K562 (cell line): ENCODE measurements at regions not wholly inside any gene's neighbourhood (a gene's known extent, or its start where the extent isn't known, plus 50 kb on each side); places are given as distances from the start of the nearest gene placed in this dataset.
"Not testable (repeated sequence)": the region's sequence is repeated elsewhere in the genome, so short reads cannot be mapped to it uniquely, and the experiment has no call there.

Experiments
- ATAC-seq: fragments of 200-7000 bp; cut with Tn5 transposase; 3 replicates; pipeline ENCODE4 v1.9.1; 2020; ENCODE audit warnings: moderate library complexity
- BruUV-seq: library from RNA; stranded (reverse); fragments of 400-500 nt; replicated peaks from 2 replicates; lab custom pipeline; 2021; lab: Mats Ljungman, UMichigan
- CTCF ChIA-PET: fragments of 300-600 bp; formaldehyde crosslinking; extraction: SDS; loops from one replicate; lab custom pipeline; 2021; ENCODE audit warnings: low intra/inter-chr PET ratio; lab: Yijun Ruan, JAX
- POLR2A ChIA-PET: fragments of 300-600, 350-650 bp; sonication (Branson Sonifier 250); formaldehyde crosslinking; extraction: SDS; loops from one replicate; lab custom pipeline; 2021; ENCODE audit warnings: antibody characterized with exemption, inconsistent platforms; lab: Yijun Ruan, JAX
- DNase-seq, 4 experiments: peaks; one replicate each; pipeline versions ENCODE4 v3.0.0 to v3.0.0-alpha.2; 2011 to 2018; ENCODE audit warnings: low spot score in 3 of 4, mixed read lengths in 3 of 4; ENCODE audit errors: extremely low read depth in 1 of 4
- FAIRE-seq: peaks from 2 replicates; lab custom pipeline; 2011; peaks lifted over from hg19 to GRCh38; lab: Jason Lieb, UNC
- H2AFZ ChIP-seq: 2 replicates; pipeline ENCODE4 v1.6.0; 2011; ENCODE audit warnings: low read depth, low read length, control low read depth, inconsistent platforms
- H3K27ac ChIP-seq: fragments of 200-600 bp; 3 replicates; pipeline ENCODE4 v1.8.0; 2011; ENCODE audit warnings: low read depth, mild to moderate bottlenecking, control low read depth, inconsistent platforms, low read length, moderate library complexity, mixed read lengths; ENCODE audit errors: extremely low read depth
- H3K27me3 ChIP-seq, 2 experiments: fragments of 300-600 bp in 1 of 2; 2 replicates in 1 of 2; 3 replicates in 1 of 2; pipeline versions ENCODE4 v1.6.0 to v1.8.0; 2011; ENCODE audit warnings: inconsistent platforms in 2 of 2, low read length in 2 of 2, mild to moderate bottlenecking in 1 of 2, mixed read lengths in 1 of 2, moderate library complexity in 1 of 2; ENCODE audit not compliant: control insufficient read depth in 2 of 2, insufficient read depth in 2 of 2
- H3K36me3 ChIP-seq: fragments of 300-600 bp; 3 replicates; pipeline ENCODE4 v1.8.0; 2011; ENCODE audit warnings: mild to moderate bottlenecking, low read length, inconsistent platforms; ENCODE audit not compliant: control insufficient read depth, insufficient read depth
- H3K4me1 ChIP-seq, 2 experiments: fragments of 200-600 bp in 1 of 2; replicated peaks in 1 of 2; 2 replicates in 1 of 2; 3 replicates in 1 of 2; pipeline versions ENCODE4 v1.5.1 to v1.8.0; 2011; ENCODE audit warnings: inconsistent platforms in 2 of 2, low read length in 2 of 2, mild to moderate bottlenecking in 1 of 2, mixed read lengths in 1 of 2, moderate library complexity in 1 of 2; ENCODE audit not compliant: control insufficient read depth in 2 of 2, insufficient read depth in 2 of 2
- H3K4me2 ChIP-seq: 2 replicates; pipeline ENCODE4 v1.6.1; 2011; ENCODE audit warnings: low read length, control low read depth, inconsistent platforms, mixed read lengths; ENCODE audit not compliant: insufficient read depth
- H3K4me3 ChIP-seq: fragments of 200-600 bp; sonication (generic), shearing (Covaris generic); 2 replicates; pipeline ENCODE4 v1.5.1; 2016; ENCODE audit warnings: control low read depth, inconsistent platforms
- H3K79me2 ChIP-seq: fragments of 200-600 bp; 3 replicates; pipeline ENCODE4 v1.8.0; 2011; ENCODE audit warnings: low read length, inconsistent platforms; ENCODE audit not compliant: control insufficient read depth, insufficient read depth
- H3K9ac ChIP-seq, 2 experiments: 2 replicates each; pipeline versions ENCODE4 v1.6.0 to v1.6.1; 2011; ENCODE audit warnings: low read depth in 2 of 2, low read length in 2 of 2, control low read depth in 1 of 2, inconsistent platforms in 1 of 2, mild to moderate bottlenecking in 1 of 2, mixed read lengths in 1 of 2; ENCODE audit not compliant: insufficient read depth in 1 of 2
- H3K9me1 ChIP-seq: one replicate; pipeline ENCODE4 v1.6.0; 2011; ENCODE audit warnings: inconsistent platforms, mild to moderate bottlenecking, low read length, moderate library complexity; ENCODE audit not compliant: control insufficient read depth, insufficient read depth
- H3K9me3 ChIP-seq: replicated peaks from 2 replicates; pipeline ENCODE4 v1.5.1; 2011; ENCODE audit warnings: low read depth, low read length, inconsistent platforms; ENCODE audit not compliant: control insufficient read depth, insufficient read depth
- H4K20me1 ChIP-seq: replicated peaks from 2 replicates; pipeline ENCODE4 v1.6.1; 2011; ENCODE audit warnings: low read length, inconsistent platforms, mixed read lengths; ENCODE audit not compliant: control insufficient read depth, insufficient read depth
- ERF ChIP-seq: fragments of 450-650 bp; formaldehyde crosslinking; IDR thresholded peaks from 2 replicates; pipeline ENCODE4 v1.4.0; 2020; ENCODE audit warnings: mild to moderate bottlenecking, mixed read lengths
- ETV6 ChIP-seq, 3 experiments: fragments of 150-350 bp in 1 of 3; sonication (generic) in 1 of 3; formaldehyde crosslinking in 1 of 3; IDR thresholded peaks; 2 replicates each; pipeline versions ENCODE4 v1.6.1 to v1.8.0; 2014 to 2022; ENCODE audit warnings: borderline replicate concordance in 2 of 3, low read depth in 2 of 3, antibody characterized with exemption in 1 of 3, low read length in 1 of 3, mild to moderate bottlenecking in 1 of 3, missing genetic modification reagents in 1 of 3
- LARP7 ChIP-seq: fragments of 450-650 bp; IDR thresholded peaks from 2 replicates; pipeline ENCODE4 v1.6.1; 2016
- NRF1 ChIP-seq, 2 experiments: fragments of 450-650 bp; IDR thresholded peaks in 1 of 2; conservative IDR thresholded peaks in 1 of 2; 2 replicates each; pipeline ENCODE4 v1.6.1; 2014; ENCODE audit warnings: mild to moderate bottlenecking in 2 of 2
- POU5F1 ChIP-seq: fragments of 150-350 bp; IDR thresholded peaks from 2 replicates; pipeline ENCODE4 v1.6.1; 2014; ENCODE audit warnings: borderline replicate concordance, low read length, low read depth, mild to moderate bottlenecking; ENCODE audit not compliant: partially characterized antibody
- WGBS: fragments of 100-300 bp; shearing (Covaris generic); methylation state at CpG from one replicate; pipeline ENCODE4 v1.1.6; 2016; ENCODE audit warnings: low coverage, mixed read lengths; ENCODE audit not compliant: insufficient coverage; ENCODE audit errors: missing lambda C conversion rate; 5-methylcytosine and 5-hydroxymethylcytosine counted together
- in situ Hi-C: fragments of 300-500 bp; cut with MboI; formaldehyde crosslinking; loops from 4 replicates; pipeline ENCODE4 v1.15.0; 2018; ENCODE audit warnings: inconsistent platforms, mixed read lengths
- intact Hi-C: fragments of 100-400 bp; cut with micrococcal nuclease; formaldehyde crosslinking; loops from 2 replicates; pipeline ENCODE4 v1.14.2; 2022
- TF ChIP-seq, protein P1 (sequence below): fragments of 450-650 bp; formaldehyde crosslinking; IDR thresholded peaks from 2 replicates; pipeline ENCODE4 v1.4.0; 2020; ENCODE audit warnings: mild to moderate bottlenecking
- TF ChIP-seq, protein P2 (sequence below): fragments of 250-450 bp; sonication (Bioruptor Pico); IDR thresholded peaks from 2 replicates; pipeline ENCODE4 v1.4.0; 2020; ENCODE audit warnings: mild to moderate bottlenecking, moderate library complexity
- TF ChIP-seq, protein P3 (sequence below): fragments of 450-650 bp; IDR thresholded peaks from 2 replicates; pipeline ENCODE4 v1.6.1; 2016; ENCODE audit warnings: missing biosample characterization, missing genetic modification characterization

DNA sequence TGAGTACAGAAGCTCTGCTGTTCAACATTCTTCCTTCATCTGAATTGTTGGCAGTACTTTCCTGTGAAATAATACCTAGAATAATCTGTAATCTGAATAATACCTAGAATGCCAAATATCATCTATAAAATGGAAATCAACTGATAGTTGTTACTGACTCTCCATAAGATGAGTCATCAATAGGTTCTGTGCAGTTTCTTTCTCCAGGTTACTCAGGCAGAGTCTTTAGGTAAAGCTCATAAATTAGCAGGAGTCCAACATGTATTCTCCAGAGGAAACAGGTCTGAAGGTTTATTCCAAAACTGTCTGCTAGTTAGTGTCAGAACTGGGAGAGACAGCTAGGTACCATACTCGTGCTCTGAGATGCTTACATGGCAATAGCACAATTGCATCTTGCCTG is 282.0 kb upstream of the MAP2 start:
- Histone ChIP-seq H3K4me1 (no peaks in the 10 kb centered on the region), H3K9me3 (no peaks in the 10 kb centered on the region), H3K79me2 (no peaks in the 10 kb centered on the region), H3K27ac (no peak overlapping the region), H3K4me3 (no peak overlapping the region), H3K4me2 (no peak overlapping the region), H3K27me3 (no peaks in the 10 kb centered on the region), H3K9ac (no peak overlapping the region), H2AFZ (no peak overlapping the region), H4K20me1 (no peaks in the 10 kb centered on the region), H3K9me1 (no peaks in the 10 kb centered on the region), H3K36me3 (no peaks in the 10 kb centered on the region)
- TF ChIP-seq, protein P1, sequence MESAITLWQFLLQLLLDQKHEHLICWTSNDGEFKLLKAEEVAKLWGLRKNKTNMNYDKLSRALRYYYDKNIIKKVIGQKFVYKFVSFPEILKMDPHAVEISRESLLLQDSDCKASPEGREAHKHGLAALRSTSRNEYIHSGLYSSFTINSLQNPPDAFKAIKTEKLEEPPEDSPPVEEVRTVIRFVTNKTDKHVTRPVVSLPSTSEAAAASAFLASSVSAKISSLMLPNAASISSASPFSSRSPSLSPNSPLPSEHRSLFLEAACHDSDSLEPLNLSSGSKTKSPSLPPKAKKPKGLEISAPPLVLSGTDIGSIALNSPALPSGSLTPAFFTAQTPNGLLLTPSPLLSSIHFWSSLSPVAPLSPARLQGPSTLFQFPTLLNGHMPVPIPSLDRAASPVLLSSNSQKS (CRISPR knock-in tag), result no peak
- no peak for TF ChIP-seq NRF1 (conservative IDR thresholded peaks at IDR 0.05 in 1 of 2, IDR thresholded peaks at IDR 0.05 in 1 of 2)
- no peak for TF ChIP-seq ERF
- no peak for TF ChIP-seq POU5F1
- TF ChIP-seq, protein P2, sequence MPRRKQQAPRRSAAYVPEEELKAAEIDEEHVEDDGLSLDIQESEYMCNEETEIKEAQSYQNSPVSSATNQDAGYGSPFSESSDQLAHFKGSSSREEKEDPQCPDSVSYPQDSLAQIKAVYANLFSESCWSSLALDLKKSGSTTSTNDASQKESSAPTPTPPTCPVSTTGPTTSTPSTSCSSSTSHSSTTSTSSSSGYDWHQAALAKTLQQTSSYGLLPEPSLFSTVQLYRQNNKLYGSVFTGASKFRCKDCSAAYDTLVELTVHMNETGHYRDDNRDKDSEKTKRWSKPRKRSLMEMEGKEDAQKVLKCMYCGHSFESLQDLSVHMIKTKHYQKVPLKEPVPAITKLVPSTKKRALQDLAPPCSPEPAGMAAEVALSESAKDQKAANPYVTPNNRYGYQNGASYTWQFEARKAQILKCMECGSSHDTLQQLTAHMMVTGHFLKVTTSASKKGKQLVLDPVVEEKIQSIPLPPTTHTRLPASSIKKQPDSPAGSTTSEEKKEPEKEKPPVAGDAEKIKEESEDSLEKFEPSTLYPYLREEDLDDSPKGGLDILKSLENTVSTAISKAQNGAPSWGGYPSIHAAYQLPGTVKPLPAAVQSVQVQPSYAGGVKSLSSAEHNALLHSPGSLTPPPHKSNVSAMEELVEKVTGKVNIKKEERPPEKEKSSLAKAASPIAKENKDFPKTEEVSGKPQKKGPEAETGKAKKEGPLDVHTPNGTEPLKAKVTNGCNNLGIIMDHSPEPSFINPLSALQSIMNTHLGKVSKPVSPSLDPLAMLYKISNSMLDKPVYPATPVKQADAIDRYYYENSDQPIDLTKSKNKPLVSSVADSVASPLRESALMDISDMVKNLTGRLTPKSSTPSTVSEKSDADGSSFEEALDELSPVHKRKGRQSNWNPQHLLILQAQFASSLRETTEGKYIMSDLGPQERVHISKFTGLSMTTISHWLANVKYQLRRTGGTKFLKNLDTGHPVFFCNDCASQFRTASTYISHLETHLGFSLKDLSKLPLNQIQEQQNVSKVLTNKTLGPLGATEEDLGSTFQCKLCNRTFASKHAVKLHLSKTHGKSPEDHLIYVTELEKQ, result no peak
- TF ChIP-seq LARP7, result no peak
- TF ChIP-seq ETV6 (IDR thresholded peaks at IDR 0.05; ENCODE audit: borderline replicate concordance in 1 of 2, low read depth in 2 of 2, low read length in 1 of 2), result no peak
- no peak for TF ChIP-seq ETV6 (CRISPR knock-in tag; IDR thresholded peaks at IDR 0.05; ENCODE audit: borderline replicate concordance)
- TF ChIP-seq, protein P3, sequence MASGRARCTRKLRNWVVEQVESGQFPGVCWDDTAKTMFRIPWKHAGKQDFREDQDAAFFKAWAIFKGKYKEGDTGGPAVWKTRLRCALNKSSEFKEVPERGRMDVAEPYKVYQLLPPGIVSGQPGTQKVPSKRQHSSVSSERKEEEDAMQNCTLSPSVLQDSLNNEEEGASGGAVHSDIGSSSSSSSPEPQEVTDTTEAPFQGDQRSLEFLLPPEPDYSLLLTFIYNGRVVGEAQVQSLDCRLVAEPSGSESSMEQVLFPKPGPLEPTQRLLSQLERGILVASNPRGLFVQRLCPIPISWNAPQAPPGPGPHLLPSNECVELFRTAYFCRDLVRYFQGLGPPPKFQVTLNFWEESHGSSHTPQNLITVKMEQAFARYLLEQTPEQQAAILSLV, result no peak
- intact Hi-C loops (no loop called here), in situ Hi-C loops (no loop called here)
- WGBS, result 0% methylated on average over 1 of the region's 1 CpG
- FAIRE-seq (no peak), DNase-seq (no peak), ATAC-seq (no peak)
- CTCF ChIA-PET, result no interaction called here
- POLR2A ChIA-PET, result no interaction called here
- no TSS peak for BruUV-seq

DNA sequence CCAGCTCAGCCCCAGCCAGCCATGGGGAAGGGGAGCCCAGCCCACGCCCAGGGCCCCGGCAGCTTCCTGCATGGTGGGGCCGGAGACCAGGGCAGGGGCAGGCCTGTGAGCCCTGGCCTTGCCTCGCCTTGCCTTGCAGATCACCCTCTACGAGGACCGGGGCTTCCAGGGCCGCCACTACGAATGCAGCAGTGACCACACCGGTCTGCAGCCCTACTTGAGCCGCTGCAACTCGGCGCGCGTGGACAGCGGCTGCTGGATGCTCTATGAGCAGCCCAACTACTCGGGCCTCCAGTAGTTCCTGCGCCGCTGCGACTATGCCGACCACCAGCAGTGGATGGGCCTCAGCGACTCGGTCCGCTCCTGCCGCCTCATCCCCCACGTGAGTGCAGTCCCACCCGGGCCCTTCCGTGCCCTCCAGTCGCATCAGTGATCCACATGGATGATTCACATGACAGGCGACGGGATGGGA is 278.6 kb upstream of the MAP2 start:
- H4K20me1 ChIP-seq, H3K4me1 ChIP-seq, H3K79me2 ChIP-seq, in situ Hi-C loops, H3K27me3 ChIP-seq, BruUV-seq, H2AFZ ChIP-seq, H3K36me3 ChIP-seq, H3K9me1 ChIP-seq, H3K4me3 ChIP-seq, H3K4me2 ChIP-seq, H3K9me3 ChIP-seq, H3K9ac ChIP-seq, H3K27ac ChIP-seq, ATAC-seq, POLR2A ChIA-PET, intact Hi-C loops, CTCF ChIA-PET, FAIRE-seq, DNase-seq: not testable (repeated sequence)
- WGBS, result 2% methylated on average over 11 of the region's 30 CpGs
